ENCODE measurements at regions not wholly inside any gene's neighbourhood (a gene's known extent, or its start where the extent isn't known, plus 50 kb on each side); places are given as distances from the start of the nearest gene placed in this dataset.

GRCh38 chr1:220438741-220439140 lies 89.2 kb upstream of the MARK1 start:
- DNase-seq (ENCODE audit: low spot score) (no peak), ATAC-seq (no peak)
- Mint-ChIP-seq H3K36me3 (ENCODE audit: low read depth) (no peaks in the 10 kb centered on the region), H3K27me3 (ENCODE audit: insufficient read depth, low read depth, poor library complexity) (peaks cover 1% of the 10 kb centered on the region), H3K4me1 (peaks cover 5% of the 10 kb centered on the region; the same call in 2 of the 3 replicates), H3K4me3 (no peak overlapping the region), H3K27ac (no peak overlapping the region), H3K9me3 (no peaks in the 10 kb centered on the region)
- no peak overlapping the region for H3K4me2 ChIP-seq
- no peaks in the 10 kb centered on the region for H3K79me2 ChIP-seq (replicated peaks; ENCODE audit: insufficient read depth)
- H3K4me1 ChIP-seq (ENCODE audit: insufficient read depth) = no peaks in the 10 kb centered on the region
- H3K36me3 ChIP-seq (ENCODE audit: insufficient read depth) = no peaks in the 10 kb centered on the region
- H3K9me2 ChIP-seq (ENCODE audit: insufficient read depth) = peaks cover 10% of the 10 kb centered on the region; the same call in 1 of the 2 replicates
- H2AFZ ChIP-seq = no peak overlapping the region
- H3K4me3 ChIP-seq = no peak overlapping the region
- no peaks in the 10 kb centered on the region for H3K27me3 ChIP-seq (ENCODE audit: insufficient read depth)
- no peaks in the 10 kb centered on the region for H3F3A ChIP-seq (replicated peaks; ENCODE audit: low read depth)
- no peaks in the 10 kb centered on the region for H4K20me1 ChIP-seq (replicated peaks; ENCODE audit: insufficient read depth)
- TF ChIP-seq CTCF (conservative IDR thresholded peaks at IDR 0.05; ENCODE audit: low read depth in 2 of 2) (no peak), REST (IDR thresholded peaks at IDR 0.05; ENCODE audit: unreplicated experiment) (no peak), EZH2phosphoT487 (IDR thresholded peaks at IDR 0.05; ENCODE audit: unreplicated experiment) (no peak), JUNB (IDR thresholded peaks at IDR 0.05; ENCODE audit: unreplicated experiment) (no peak), ZNF462 (CRISPR knock-in tag; IDR thresholded peaks at IDR 0.05) (no peak), ZNF114 (CRISPR knock-in tag; IDR thresholded peaks at IDR 0.05) (no peak), STAT1 (IDR thresholded peaks at IDR 0.05; ENCODE audit: unreplicated experiment) (no peak), ZNF331 (CRISPR knock-in tag; IDR thresholded peaks at IDR 0.05; ENCODE audit: low read depth) (no peak), NANOG (IDR thresholded peaks at IDR 0.05; ENCODE audit: borderline replicate concordance) (no peak), ETS1 (IDR thresholded peaks at IDR 0.05) (no peak), EZH2 (IDR thresholded peaks at IDR 0.05; ENCODE audit: low read depth, unreplicated experiment) (no peak)
- no peak overlapping the region for H3K27ac ChIP-seq (ENCODE audit: low read depth)

All from GM23338 (cell line).